22Rv1 (cell line): ENCODE measurements at regions not wholly inside any gene's neighbourhood (a gene's known extent, or its start where the extent isn't known, plus 50 kb on each side); places are given as distances from the start of the nearest gene placed in this dataset.

Experiments used
- CTCF ChIP-seq: fragments of 450-650 bp; IDR thresholded peaks from 2 replicates; pipeline ENCODE4 v1.5.1; 2017; ENCODE audit warnings: mild to moderate bottlenecking
- ZFX ChIP-seq: fragments of 450-650 bp; IDR thresholded peaks from 2 replicates; pipeline ENCODE4 v1.6.1; 2017; ENCODE audit warnings: antibody characterized with exemption, borderline replicate concordance

GRCh38 chr20:60570481-60571277, 612.5 kb downstream of the CDH26 start:
- TF ChIP-seq CTCF (no peak), ZFX (no peak)
